ENCODE measurements at regions not wholly inside any gene's neighbourhood (a gene's known extent, or its start where the extent isn't known, plus 50 kb on each side); places are given as distances from the start of the nearest gene placed in this dataset.

- no peak for TF ChIP-seq CTCF (IDR thresholded peaks at IDR 0.05)
- TF ChIP-seq POLR2A (IDR thresholded peaks at IDR 0.05) = no peak
Measured at GRCh38 chr6:137560184-137560563, 66.0 kb upstream of the OLIG3 start.

All from lower leg skin (tissue), 3 donors.